HG02885 (cell line): ENCODE measurements at regions not wholly inside any gene's neighbourhood (a gene's known extent, or its start where the extent isn't known, plus 50 kb on each side); places are given as distances from the start of the nearest gene placed in this dataset.

Experiments
- ATAC-seq: cut with Tn5 transposase; IDR thresholded peaks from one replicate; pipeline ENCODE4 v1.9.1; 2021; ENCODE audit warnings: mild to moderate bottlenecking; ENCODE audit not compliant: unreplicated experiment, poor library complexity

- no peak for ATAC-seq
Measured at GRCh38 chr2:59903994-59904544, 649.4 kb downstream of the BCL11A start.

GRCh38 chr2:59900728-59901452 lies 652.6 kb downstream of the BCL11A start:
- no peak for ATAC-seq

GRCh38 chr2:59899692-59900091 lies 653.8 kb downstream of the BCL11A start:
- ATAC-seq: no peak

GRCh38 chr2:59896499-59897245 lies 656.8 kb downstream of the BCL11A start:
- no peak for ATAC-seq

- ATAC-seq: no peak
Measured at GRCh38 chr2:59893612-59894011, 659.8 kb downstream of the BCL11A start.

GRCh38 chr2:59892398-59892797 lies 661.1 kb downstream of the BCL11A start:
- ATAC-seq: no peak

- ATAC-seq: no peak
Measured at GRCh38 chr2:59889305-59889704, 664.1 kb downstream of the BCL11A start.

- ATAC-seq: no peak
Measured at GRCh38 chr2:59888706-59889105, 664.7 kb downstream of the BCL11A start.

- ATAC-seq: peak; percentile 99
Measured at GRCh38 chr2:59888015-59888414, 665.4 kb downstream of the BCL11A start.

GRCh38 chr2:59887366-59887765 lies 666.1 kb downstream of the BCL11A start:
- no peak for ATAC-seq

GRCh38 chr2:59886759-59887158 lies 666.7 kb downstream of the BCL11A start:
- ATAC-seq: no peak

GRCh38 chr2:59885541-59885940 lies 667.9 kb downstream of the BCL11A start:
- ATAC-seq: no peak

- ATAC-seq: no peak
Measured at GRCh38 chr2:59884166-59884565, 669.3 kb downstream of the BCL11A start.

- ATAC-seq: no peak
Measured at GRCh38 chr2:59882822-59883221, 670.6 kb downstream of the BCL11A start.

GRCh38 chr2:59882279-59882678 lies 671.2 kb downstream of the BCL11A start:
- no peak for ATAC-seq

- ATAC-seq: no peak
Measured at GRCh38 chr2:59881218-59881617, 672.2 kb downstream of the BCL11A start.

- no peak for ATAC-seq
Measured at GRCh38 chr2:59879700-59880131, 673.7 kb downstream of the BCL11A start.

GRCh38 chr2:59875836-59876235 lies 677.6 kb downstream of the BCL11A start:
- no peak for ATAC-seq

- ATAC-seq: no peak
Measured at GRCh38 chr2:59874971-59875755, 678.3 kb downstream of the BCL11A start.

- no peak for ATAC-seq
Measured at GRCh38 chr2:59874361-59874760, 679.1 kb downstream of the BCL11A start.

- ATAC-seq: no peak
Measured at GRCh38 chr2:59871830-59872229, 681.6 kb downstream of the BCL11A start.
